Neural progenitor cell (in vitro differentiated cells): ENCODE measurements at regions not wholly inside any gene's neighbourhood (a gene's known extent, or its start where the extent isn't known, plus 50 kb on each side); places are given as distances from the start of the nearest gene placed in this dataset.

Source experiments
- EZH2phosphoT487 ChIP-seq: fragments of 200-600 bp; sonication (generic); IDR thresholded peaks from 2 replicates; pipeline ENCODE4 v1.6.1; 2017; ENCODE audit warnings: antibody characterized with exemption
- TF ChIP-seq, protein P1 (sequence below): fragments of 200-600 bp; sonication (generic); IDR thresholded peaks from 2 replicates; pipeline ENCODE4 v1.5.1; 2017; ENCODE audit warnings: antibody characterized with exemption, mild to moderate bottlenecking

DNA sequence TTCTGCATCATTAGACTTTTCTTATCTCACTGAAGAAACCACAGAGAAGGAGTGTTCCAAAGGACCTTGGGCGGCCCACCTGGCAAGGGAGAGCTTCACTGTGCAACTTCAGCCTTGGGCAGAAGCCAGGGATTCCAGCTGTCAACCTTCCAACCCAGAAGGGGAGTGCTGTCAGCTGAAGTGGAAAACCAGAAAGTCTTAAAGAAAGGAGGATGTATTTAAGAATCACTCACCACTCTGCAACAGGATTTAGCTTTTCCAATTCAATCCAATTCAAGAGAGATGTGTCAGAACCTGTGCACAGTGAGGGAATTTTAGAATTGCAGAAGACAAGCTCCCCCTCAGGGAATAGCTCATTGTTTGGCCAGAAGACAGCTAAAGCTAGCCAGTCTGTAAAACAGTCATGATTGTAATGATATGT lies 553.7 kb downstream of the CD83 start:
- TF ChIP-seq, protein P1, sequence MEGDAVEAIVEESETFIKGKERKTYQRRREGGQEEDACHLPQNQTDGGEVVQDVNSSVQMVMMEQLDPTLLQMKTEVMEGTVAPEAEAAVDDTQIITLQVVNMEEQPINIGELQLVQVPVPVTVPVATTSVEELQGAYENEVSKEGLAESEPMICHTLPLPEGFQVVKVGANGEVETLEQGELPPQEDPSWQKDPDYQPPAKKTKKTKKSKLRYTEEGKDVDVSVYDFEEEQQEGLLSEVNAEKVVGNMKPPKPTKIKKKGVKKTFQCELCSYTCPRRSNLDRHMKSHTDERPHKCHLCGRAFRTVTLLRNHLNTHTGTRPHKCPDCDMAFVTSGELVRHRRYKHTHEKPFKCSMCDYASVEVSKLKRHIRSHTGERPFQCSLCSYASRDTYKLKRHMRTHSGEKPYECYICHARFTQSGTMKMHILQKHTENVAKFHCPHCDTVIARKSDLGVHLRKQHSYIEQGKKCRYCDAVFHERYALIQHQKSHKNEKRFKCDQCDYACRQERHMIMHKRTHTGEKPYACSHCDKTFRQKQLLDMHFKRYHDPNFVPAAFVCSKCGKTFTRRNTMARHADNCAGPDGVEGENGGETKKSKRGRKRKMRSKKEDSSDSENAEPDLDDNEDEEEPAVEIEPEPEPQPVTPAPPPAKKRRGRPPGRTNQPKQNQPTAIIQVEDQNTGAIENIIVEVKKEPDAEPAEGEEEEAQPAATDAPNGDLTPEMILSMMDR, result no peak
- no peak for TF ChIP-seq EZH2phosphoT487
